Nephron progenitor cell (in vitro differentiated cells): ENCODE measurements at regions not wholly inside any gene's neighbourhood (a gene's known extent, or its start where the extent isn't known, plus 50 kb on each side); places are given as distances from the start of the nearest gene placed in this dataset.

Experiments
- DNase-seq: peaks from one replicate; pipeline ENCODE4 v3.0.0; 2021
- H3K27ac Mint-ChIP-seq: 2 replicates; pipeline ENCODE4 v1.8.0; 2021; ENCODE audit warnings: mild to moderate bottlenecking, moderate library complexity, mixed read lengths
- H3K27me3 Mint-ChIP-seq: 2 replicates; pipeline ENCODE4 v1.8.0; 2021; ENCODE audit warnings: mild to moderate bottlenecking, low read depth, mixed read lengths; ENCODE audit not compliant: poor library complexity
- H3K36me3 Mint-ChIP-seq: 2 replicates; pipeline ENCODE4 v1.8.0; 2021; ENCODE audit warnings: low read depth, mixed read lengths
- H3K4me1 Mint-ChIP-seq: 2 replicates; pipeline ENCODE4 v1.8.0; 2021; ENCODE audit warnings: mixed read lengths
- H3K4me3 Mint-ChIP-seq: 2 replicates; pipeline ENCODE4 v1.8.0; 2021; ENCODE audit warnings: mild to moderate bottlenecking, moderate library complexity, mixed read lengths
- H3K9me3 Mint-ChIP-seq: 2 replicates; pipeline ENCODE4 v1.8.0; 2021; ENCODE audit warnings: mild to moderate bottlenecking, moderate library complexity, mixed read lengths
- CTCF ChIP-seq: fragments of 200-600 bp; sonication (generic); IDR thresholded peaks from 2 replicates; pipeline ENCODE4 v1.5.0; 2021; ENCODE audit warnings: antibody characterized with exemption

- Mint-ChIP-seq H3K4me3 (no peak overlapping the region), H3K4me1 (no peaks in the 10 kb centered on the region), H3K36me3 (no peaks in the 10 kb centered on the region), H3K9me3 (no peaks in the 10 kb centered on the region), H3K27ac (no peak overlapping the region), H3K27me3 (no peaks in the 10 kb centered on the region)
- no peak for DNase-seq
- TF ChIP-seq CTCF: no peak
These were observed 486.9 kb downstream of the CDH8 start for GRCh38 chr16:61549327-61549726.

- DNase-seq: no peak
- H3K4me1 Mint-ChIP-seq: no peaks in the 10 kb centered on the region
- H3K9me3 Mint-ChIP-seq: no peaks in the 10 kb centered on the region
- no peaks in the 10 kb centered on the region for H3K36me3 Mint-ChIP-seq
- no peak overlapping the region for H3K4me3 Mint-ChIP-seq
- TF ChIP-seq CTCF: no peak
- no peak overlapping the region for H3K27ac Mint-ChIP-seq
- no peaks in the 10 kb centered on the region for H3K27me3 Mint-ChIP-seq
These were observed 488.6 kb downstream of the CDH8 start for GRCh38 chr16:61547626-61548025.

GRCh38 chr16:61544165-61544564, 492.1 kb downstream of the CDH8 start:
- no peaks in the 10 kb centered on the region for H3K27me3 Mint-ChIP-seq
- H3K36me3 Mint-ChIP-seq: no peaks in the 10 kb centered on the region
- no peak for DNase-seq
- no peak overlapping the region for H3K4me3 Mint-ChIP-seq
- no peak overlapping the region for H3K27ac Mint-ChIP-seq
- TF ChIP-seq CTCF: no peak
- no peaks in the 10 kb centered on the region for H3K4me1 Mint-ChIP-seq
- H3K9me3 Mint-ChIP-seq: no peaks in the 10 kb centered on the region

- no peaks in the 10 kb centered on the region for H3K4me1 Mint-ChIP-seq
- H3K4me3 Mint-ChIP-seq: no peak overlapping the region
- H3K36me3 Mint-ChIP-seq: no peaks in the 10 kb centered on the region
- H3K9me3 Mint-ChIP-seq: no peaks in the 10 kb centered on the region
- no peak overlapping the region for H3K27ac Mint-ChIP-seq
- H3K27me3 Mint-ChIP-seq: peaks cover 2% of the 10 kb centered on the region
- TF ChIP-seq CTCF: no peak
- DNase-seq: no peak
These were observed 496.0 kb downstream of the CDH8 start for GRCh38 chr16:61540216-61540615.

GRCh38 chr16:61530697-61531096, 505.5 kb downstream of the CDH8 start:
- Mint-ChIP-seq H3K4me3 (no peak overlapping the region), H3K27ac (no peak overlapping the region), H3K36me3 (no peaks in the 10 kb centered on the region), H3K27me3 (peaks cover 4% of the 10 kb centered on the region), H3K9me3 (no peaks in the 10 kb centered on the region), H3K4me1 (no peaks in the 10 kb centered on the region)
- TF ChIP-seq CTCF: no peak
- no peak for DNase-seq

GRCh38 chr16:61500851-61501250, 535.4 kb downstream of the CDH8 start:
- no peak for DNase-seq
- Mint-ChIP-seq H3K27ac (no peak overlapping the region), H3K9me3 (no peaks in the 10 kb centered on the region), H3K4me3 (no peak overlapping the region), H3K27me3 (no peaks in the 10 kb centered on the region), H3K36me3 (no peaks in the 10 kb centered on the region), H3K4me1 (no peaks in the 10 kb centered on the region)
- TF ChIP-seq CTCF: no peak
